ENCODE measurements at regions not wholly inside any gene's neighbourhood (a gene's known extent, or its start where the extent isn't known, plus 50 kb on each side); places are given as distances from the start of the nearest gene placed in this dataset.

DNA sequence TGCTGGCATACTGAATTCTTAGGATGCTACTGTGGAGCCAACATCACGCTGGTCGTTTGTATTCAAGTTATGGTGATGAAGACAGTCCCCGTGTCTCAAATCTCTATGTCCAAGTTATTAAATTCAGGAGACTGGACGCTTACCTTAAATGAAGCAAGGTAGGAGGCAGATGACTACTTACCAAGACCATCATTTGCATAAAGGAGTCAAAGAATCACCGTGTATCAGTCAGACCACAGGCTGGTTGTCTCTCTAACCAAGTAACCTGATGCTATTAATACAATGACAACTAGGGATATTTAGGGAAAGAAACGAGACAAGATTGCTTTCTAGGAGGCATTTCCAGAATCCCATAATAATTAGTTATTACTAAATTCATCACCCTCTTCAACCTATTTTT lies 78.1 kb upstream of the FRMD6 start:
- Mint-ChIP-seq H3K9me3 (no peaks in the 10 kb centered on the region), H3K36me3 (ENCODE audit: low read depth) (no peaks in the 10 kb centered on the region), H3K4me1 (peaks cover 15% of the 10 kb centered on the region), H3K27ac (no peak overlapping the region), H3K27me3 (ENCODE audit: insufficient read depth, low read depth, poor library complexity) (peaks cover 4% of the 10 kb centered on the region), H3K4me3 (no peak overlapping the region)
- no peak overlapping the region for H3K27ac ChIP-seq (ENCODE audit: low read depth)
- H3K4me3 ChIP-seq: no peak overlapping the region
- no peak overlapping the region for H3K4me2 ChIP-seq
- H3K79me2 ChIP-seq (replicated peaks; ENCODE audit: insufficient read depth): no peaks in the 10 kb centered on the region
- no peaks in the 10 kb centered on the region for H3K27me3 ChIP-seq (ENCODE audit: insufficient read depth)
- H3K36me3 ChIP-seq (ENCODE audit: insufficient read depth): no peaks in the 10 kb centered on the region
- no peak overlapping the region for H2AFZ ChIP-seq
- H4K20me1 ChIP-seq (replicated peaks; ENCODE audit: insufficient read depth): no peaks in the 10 kb centered on the region
- peaks cover 8% of the 10 kb centered on the region; the same call in 1 of the 2 replicates for H3K9me2 ChIP-seq (ENCODE audit: insufficient read depth)
- DNase-seq (ENCODE audit: low spot score): no peak
- H3K4me1 ChIP-seq (ENCODE audit: insufficient read depth): peaks cover 10% of the 10 kb centered on the region
- ATAC-seq: no peak
- TF ChIP-seq ZNF462 (CRISPR knock-in tag; IDR thresholded peaks at IDR 0.05) (no peak), ETS1 (IDR thresholded peaks at IDR 0.05) (no peak), CREB1 (CRISPR knock-in tag; IDR thresholded peaks at IDR 0.05; ENCODE audit: low read depth) (no peak)
- TF ChIP-seq, protein P1, sequence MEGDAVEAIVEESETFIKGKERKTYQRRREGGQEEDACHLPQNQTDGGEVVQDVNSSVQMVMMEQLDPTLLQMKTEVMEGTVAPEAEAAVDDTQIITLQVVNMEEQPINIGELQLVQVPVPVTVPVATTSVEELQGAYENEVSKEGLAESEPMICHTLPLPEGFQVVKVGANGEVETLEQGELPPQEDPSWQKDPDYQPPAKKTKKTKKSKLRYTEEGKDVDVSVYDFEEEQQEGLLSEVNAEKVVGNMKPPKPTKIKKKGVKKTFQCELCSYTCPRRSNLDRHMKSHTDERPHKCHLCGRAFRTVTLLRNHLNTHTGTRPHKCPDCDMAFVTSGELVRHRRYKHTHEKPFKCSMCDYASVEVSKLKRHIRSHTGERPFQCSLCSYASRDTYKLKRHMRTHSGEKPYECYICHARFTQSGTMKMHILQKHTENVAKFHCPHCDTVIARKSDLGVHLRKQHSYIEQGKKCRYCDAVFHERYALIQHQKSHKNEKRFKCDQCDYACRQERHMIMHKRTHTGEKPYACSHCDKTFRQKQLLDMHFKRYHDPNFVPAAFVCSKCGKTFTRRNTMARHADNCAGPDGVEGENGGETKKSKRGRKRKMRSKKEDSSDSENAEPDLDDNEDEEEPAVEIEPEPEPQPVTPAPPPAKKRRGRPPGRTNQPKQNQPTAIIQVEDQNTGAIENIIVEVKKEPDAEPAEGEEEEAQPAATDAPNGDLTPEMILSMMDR (conservative IDR thresholded peaks at IDR 0.05; ENCODE audit: low read depth in 2 of 2): no peak
- no peaks in the 10 kb centered on the region for H3F3A ChIP-seq (replicated peaks; ENCODE audit: low read depth)
